ENCODE measurements at regions not wholly inside any gene's neighbourhood (a gene's known extent, or its start where the extent isn't known, plus 50 kb on each side); places are given as distances from the start of the nearest gene placed in this dataset.

GRCh38 chr12:19002216-19002615, 127.3 kb upstream of the PLEKHA5 start:
- DNase-seq (ENCODE audit: low read depth) = peak; percentile 20
- no peak overlapping the region for H3K4me3 ChIP-seq (ENCODE audit: control insufficient read depth, low read depth, low read length)
- TF ChIP-seq CTCF (conservative IDR thresholded peaks at IDR 0.05; ENCODE audit: control insufficient read depth, insufficient read depth, low read depth, low read length) = no peak

GRCh38 chr12:19003141-19003540, 126.4 kb upstream of the PLEKHA5 start:
- no peak overlapping the region for H3K4me3 ChIP-seq (ENCODE audit: control insufficient read depth, low read depth, low read length)
- DNase-seq (ENCODE audit: low read depth) = peak; percentile 15
- TF ChIP-seq CTCF (conservative IDR thresholded peaks at IDR 0.05; ENCODE audit: control insufficient read depth, insufficient read depth, low read depth, low read length) = no peak

GRCh38 chr12:19003987-19004619, 125.4 kb upstream of the PLEKHA5 start:
- TF ChIP-seq CTCF (conservative IDR thresholded peaks at IDR 0.05; ENCODE audit: control insufficient read depth, insufficient read depth, low read depth, low read length) = no peak
- no peak for DNase-seq (ENCODE audit: low read depth)
- no peak overlapping the region for H3K4me3 ChIP-seq (ENCODE audit: control insufficient read depth, low read depth, low read length)

- H3K4me3 ChIP-seq (ENCODE audit: control insufficient read depth, low read depth, low read length) = no peak overlapping the region
- TF ChIP-seq CTCF (conservative IDR thresholded peaks at IDR 0.05; ENCODE audit: control insufficient read depth, insufficient read depth, low read depth, low read length) = no peak
- no peak for DNase-seq (ENCODE audit: low read depth)
These were observed 124.2 kb upstream of the PLEKHA5 start for GRCh38 chr12:19005257-19005801.

- no peak for TF ChIP-seq CTCF (conservative IDR thresholded peaks at IDR 0.05; ENCODE audit: control insufficient read depth, insufficient read depth, low read depth, low read length)
- H3K4me3 ChIP-seq (ENCODE audit: control insufficient read depth, low read depth, low read length) = no peak overlapping the region
- no peak for DNase-seq (ENCODE audit: low read depth)
These were observed 122.9 kb upstream of the PLEKHA5 start for GRCh38 chr12:19006626-19007137.

- TF ChIP-seq CTCF (conservative IDR thresholded peaks at IDR 0.05; ENCODE audit: control insufficient read depth, insufficient read depth, low read depth, low read length) = no peak
- H3K4me3 ChIP-seq (ENCODE audit: control insufficient read depth, low read depth, low read length) = no peak overlapping the region
- DNase-seq (ENCODE audit: low read depth) = no peak
These were observed 121.4 kb upstream of the PLEKHA5 start for GRCh38 chr12:19008102-19008501.

All from fibroblast of mammary gland (primary cell).